ENCODE measurements at regions not wholly inside any gene's neighbourhood (a gene's known extent, or its start where the extent isn't known, plus 50 kb on each side); places are given as distances from the start of the nearest gene placed in this dataset.

GRCh38 chr9:107172979-107173347 lies 110.1 kb upstream of the RAD23B start:
- TF ChIP-seq CTCF (IDR thresholded peaks at IDR 0.05 in 4 of 5, conservative IDR thresholded peaks at IDR 0.05 in 1 of 5) (no peak), POLR2A (IDR thresholded peaks at IDR 0.05) (no peak)
